HUDEP-2 (cell line): ENCODE measurements at regions not wholly inside any gene's neighbourhood (a gene's known extent, or its start where the extent isn't known, plus 50 kb on each side); places are given as distances from the start of the nearest gene placed in this dataset.

Experiments
- DNase-seq, 76 experiments: peaks; one replicate each; lab custom pipeline; 2025; ENCODE audit not compliant: unreplicated experiment in 76 of 76; lab: John Stamatoyannopoulos, UW

DNA sequence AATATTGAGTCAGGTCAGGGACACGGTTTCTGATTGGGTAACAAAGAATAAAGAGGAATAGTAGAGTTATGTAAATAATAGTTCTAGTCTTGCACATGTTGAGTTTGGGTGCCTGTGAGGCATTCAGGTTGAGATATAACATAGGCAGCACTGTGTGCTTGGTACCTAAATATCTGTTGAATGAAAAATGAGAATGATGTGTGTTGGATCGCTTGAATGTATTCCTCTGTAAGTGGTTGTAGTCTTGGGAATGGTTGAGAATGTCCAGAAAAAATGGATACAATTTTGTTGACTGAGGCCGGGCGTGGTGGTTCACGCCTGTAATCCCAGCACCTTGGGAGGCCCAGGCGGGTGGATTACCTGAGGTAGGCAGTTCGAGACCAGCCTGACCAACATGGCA, 116.3 kb upstream of the HNRNPU start:
- DNase-seq = no peak

DNA sequence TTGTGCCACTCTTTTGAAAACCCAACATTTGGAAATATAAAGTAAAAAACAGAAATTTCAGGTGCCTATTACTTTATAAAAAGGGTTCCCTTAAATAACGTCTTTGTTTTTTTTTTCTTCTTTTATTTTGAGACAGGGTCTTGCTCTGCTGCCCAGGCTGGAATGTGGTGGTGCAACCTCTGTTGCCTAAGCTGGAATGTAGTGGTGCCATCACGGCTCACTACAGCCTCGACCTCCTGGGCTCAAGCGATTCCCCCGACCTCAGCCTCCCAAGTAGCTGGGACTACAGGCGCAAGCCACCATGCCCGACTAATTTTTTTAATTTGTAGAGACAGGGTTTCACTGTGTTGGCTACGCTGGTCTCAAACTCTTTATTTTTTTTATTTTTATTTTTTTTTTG, 110.2 kb upstream of the HNRNPU start:
- DNase-seq = no peak

DNA sequence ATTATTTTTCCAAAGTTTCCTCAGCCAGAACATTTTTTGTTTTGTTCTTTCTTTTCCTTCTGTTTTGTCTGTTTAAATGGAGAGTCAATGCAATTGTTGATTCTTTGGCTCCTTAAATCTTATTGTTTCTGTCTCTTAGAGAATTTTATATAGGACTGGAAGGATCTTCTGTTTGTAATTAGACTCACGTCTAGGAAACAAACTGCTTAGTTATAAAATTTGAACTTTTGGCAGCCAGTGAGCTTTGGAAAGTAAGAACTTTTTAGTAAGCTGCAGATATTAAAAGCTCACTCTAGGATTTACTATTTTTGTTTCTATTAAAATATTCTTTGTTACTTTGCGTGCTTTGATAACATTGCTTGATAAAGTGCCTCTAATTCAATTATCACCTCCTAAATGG, 109.8 kb upstream of the HNRNPU start:
- no peak for DNase-seq

DNA sequence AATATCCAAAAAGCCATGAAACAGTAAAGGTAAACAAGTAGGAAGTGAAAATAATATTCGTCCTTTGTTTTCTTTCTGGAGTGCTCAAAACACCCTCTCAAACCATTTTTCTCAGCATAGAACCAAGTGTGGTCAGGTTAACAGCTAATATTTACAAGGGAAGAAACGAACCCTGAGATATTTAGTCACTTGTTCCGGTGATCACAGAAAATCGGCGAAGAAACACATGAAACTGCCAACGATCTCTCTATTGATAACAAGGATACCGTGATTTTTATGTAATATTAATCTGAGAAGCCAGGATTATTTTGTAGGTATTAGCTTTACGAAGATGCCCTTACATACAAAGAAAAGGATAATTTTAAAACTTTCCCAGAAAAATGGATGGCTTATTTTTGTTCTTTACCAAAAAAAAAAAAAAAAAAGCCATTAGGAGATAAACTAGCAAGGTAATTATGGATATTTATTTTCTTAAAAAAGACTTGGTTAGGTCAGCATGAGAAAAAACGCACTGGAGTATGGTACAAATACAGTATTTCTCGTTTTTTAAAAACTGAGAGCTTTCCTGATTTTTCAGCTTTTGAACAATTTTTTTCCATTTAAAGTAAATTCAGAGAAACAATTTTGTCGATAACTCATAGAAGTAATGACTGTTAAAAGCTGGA, 107.3 kb upstream of the HNRNPU start:
- peak in 5 of 76 experiments; percentile 21 to 71 (median 34) for DNase-seq

DNA sequence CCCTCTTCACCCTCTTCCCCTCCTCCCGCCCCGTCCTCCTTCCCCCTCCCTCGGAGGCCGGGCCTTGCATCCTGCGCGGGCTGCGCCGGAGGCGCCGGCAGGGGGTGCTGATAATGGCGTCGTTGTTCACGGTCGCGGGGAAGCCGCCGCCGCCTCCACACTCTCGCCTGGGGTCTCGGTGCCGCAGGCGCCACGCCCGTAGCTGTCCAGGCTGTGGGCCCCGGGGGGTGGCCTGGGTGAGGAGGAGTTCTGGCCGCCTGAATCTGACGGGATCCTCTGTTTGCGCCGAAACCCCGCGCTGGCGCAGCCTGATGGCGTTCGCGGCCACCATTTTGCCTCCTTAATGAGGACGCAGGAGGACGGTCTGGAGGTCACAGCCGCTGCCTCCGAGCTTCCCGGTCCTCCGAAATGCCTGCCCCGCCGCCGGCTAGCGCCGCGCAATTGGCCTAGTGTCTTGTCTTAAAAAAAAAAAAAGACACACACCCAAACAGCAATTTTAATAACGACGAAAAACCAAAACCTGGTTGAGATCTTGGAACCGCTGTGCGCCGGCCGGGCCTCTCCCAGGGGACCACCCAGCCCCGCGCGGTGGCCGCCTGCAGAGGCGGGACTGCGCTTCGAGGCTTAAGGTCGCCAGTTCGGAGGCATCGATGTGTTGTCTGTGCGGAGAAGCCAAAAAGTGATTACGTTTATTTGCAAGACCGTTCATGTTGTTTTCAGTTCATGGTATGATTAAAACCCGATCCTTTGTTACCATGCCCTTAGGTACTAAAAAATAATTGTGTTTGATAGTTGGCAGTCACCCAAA, 106.6 kb upstream of the HNRNPU start:
- peak in 75 of 76 experiments; percentile 29 to 95 (median 88) for DNase-seq

DNA sequence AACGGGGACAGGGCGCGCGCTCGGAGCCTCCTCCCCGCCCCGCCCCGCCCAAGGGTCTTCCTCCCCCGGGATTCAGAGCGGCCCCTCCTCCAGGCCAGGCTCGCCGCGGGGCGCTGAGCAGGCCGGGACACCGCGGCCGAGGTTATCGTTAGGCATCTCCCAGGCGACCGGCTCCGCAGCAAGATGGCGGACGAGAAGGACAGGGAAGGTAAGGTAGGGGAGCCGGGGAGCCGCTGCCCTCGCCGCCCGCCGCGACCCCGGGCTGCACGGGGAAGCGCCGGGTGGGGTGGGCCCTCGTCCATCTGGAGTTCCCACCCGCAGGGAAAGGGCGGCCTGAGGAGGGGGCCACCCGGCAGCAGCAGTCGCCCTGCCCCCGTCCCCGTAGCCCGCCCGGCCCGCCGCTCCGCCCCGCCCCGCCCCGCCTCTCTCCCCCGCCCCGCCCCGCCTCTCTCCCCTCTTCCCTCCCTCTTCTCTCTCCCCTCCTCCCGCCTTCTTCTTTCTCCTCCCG, 105.9 kb upstream of the HNRNPU start:
- peak in 53 of 76 experiments; percentile 4 to 82 (median 62) for DNase-seq

DNA sequence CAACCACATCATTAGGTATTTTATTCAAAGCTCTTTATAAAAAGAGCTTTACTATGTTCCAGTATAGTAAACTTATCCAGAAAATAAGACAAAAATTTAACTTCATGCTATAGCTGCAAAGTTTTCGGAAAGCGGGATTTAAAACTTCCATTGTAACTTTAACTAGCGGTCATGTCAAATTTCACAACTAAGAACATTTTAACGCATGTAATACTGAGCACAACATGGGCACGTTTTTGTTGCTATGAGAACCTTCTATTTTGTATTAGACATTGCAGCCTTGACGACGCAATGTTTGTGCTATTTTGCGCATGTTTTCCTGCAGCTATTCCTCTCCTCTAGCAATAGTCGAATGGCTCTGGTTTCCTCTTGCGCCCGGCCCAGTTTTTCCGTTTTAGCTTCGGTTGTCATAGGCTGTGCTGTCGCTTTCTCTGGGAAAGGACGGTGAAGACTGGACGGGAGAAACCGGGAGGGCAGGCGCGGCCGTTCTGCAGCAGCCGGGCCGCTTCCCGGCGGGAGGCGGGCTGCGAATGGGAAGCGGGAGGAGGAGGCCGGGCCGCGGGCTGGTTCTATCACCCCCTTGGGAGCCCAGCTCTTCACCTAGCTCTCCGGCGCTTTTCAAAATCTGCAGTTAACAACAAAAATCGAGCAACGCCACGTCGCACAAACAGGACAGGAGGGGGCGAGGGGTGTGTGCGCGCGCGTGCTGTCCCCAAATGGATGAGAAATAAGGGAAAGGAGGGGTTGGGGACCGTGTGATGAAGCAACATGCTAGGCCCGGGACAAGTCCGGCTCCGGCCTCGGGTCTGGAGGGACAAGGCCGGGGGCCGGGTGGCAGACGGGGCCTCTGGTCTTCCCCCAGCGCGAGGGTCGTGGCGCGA, 105.3 kb upstream of the HNRNPU start:
- peak in 47 of 76 experiments; percentile 4 to 77 (median 36) for DNase-seq

DNA sequence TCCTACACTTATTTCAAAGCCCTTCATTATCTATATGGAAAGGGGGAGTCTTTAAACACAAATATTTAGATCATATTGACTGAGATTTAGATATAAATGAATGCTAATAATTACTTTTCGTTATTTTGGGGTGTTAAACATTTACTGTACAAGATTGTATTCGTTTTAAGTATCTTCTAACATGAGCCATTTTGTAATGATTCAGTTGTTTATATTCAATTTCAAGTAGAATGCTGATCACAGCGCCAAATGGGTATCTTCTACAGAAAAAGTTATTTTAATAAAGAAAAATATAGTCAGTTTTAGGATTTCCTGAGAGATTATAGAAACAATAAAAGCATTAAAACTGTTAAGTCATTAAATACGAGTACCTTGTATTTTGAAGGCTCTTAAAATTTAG, 104.5 kb upstream of the HNRNPU start:
- no peak for DNase-seq

DNA sequence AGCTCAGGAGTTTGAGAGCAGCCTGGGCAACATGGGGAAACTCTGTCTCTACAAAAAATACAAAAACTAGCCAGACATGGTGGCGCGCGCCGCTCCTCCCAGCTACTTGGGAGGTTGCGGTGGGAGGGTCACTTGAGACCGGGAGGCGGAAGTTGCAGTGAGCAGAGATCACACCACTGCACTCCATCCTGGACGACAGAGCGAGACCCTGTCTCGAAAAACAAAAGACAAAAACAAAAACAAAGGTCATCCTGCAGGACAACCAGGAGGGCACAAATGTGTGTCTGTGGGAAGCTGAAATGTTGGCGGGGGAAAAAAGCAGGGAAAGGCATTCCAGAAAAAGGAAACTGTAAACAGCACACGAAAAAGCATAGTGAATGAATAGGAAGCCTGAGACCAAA, 104.1 kb upstream of the HNRNPU start:
- DNase-seq = no peak

DNA sequence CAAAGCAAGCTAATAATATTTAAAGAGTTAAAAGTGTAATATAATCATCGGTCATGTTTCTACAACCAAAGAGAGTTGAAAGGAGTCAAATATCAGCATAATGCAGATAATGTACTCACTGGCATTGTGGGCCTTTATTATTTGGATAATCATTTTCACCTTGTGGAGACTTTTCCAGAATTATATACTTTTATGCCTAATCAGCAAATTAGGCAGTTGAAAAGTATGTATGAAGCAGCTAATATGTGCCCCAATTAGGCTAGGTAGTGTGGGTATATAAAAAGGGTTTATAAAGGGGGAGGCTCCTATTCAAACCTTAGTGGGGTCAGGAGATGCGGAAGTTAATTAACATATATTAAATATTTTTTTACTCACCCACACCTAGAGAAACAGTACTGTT, 102.8 kb upstream of the HNRNPU start:
- DNase-seq = no peak

DNA sequence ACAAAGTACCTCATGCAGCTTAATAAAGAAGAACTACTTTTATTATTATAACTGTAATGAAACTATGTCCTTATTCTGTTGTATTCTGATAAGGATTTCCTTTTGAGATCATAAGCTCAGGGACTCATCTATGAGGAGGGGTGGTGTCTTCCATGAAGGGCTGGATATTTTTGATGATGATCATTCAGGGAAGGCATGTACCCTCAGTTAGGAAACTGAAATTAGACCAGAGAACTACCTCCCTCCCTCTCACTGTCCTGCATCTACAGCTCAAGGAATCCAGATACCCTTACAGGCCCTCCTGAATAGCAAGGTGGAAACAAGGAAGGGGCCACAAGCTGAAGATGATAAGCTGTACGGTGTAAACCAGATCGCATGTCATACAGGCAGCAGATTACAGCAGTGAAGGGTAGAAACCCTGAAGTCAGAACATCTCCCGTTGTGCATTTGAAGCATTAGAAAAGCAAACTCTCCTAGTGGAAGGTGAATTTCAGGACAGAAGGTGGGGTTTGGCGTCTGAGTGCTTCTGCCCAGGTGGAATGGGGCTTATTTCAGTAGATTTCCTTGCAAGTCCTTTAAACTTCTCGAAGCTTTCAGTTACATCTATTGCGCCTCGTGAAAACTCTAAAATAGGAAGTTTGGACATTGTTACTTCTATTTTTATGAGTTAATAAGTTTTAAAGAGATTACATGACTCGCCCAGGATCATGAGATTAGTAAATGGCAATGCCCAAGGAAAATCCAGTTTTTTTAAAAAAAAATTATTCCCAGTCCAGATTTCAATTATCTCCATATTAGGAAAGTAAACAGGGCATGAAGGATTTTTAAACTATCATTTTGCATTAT, 101.1 kb upstream of the HNRNPU start:
- DNase-seq = no peak

DNA sequence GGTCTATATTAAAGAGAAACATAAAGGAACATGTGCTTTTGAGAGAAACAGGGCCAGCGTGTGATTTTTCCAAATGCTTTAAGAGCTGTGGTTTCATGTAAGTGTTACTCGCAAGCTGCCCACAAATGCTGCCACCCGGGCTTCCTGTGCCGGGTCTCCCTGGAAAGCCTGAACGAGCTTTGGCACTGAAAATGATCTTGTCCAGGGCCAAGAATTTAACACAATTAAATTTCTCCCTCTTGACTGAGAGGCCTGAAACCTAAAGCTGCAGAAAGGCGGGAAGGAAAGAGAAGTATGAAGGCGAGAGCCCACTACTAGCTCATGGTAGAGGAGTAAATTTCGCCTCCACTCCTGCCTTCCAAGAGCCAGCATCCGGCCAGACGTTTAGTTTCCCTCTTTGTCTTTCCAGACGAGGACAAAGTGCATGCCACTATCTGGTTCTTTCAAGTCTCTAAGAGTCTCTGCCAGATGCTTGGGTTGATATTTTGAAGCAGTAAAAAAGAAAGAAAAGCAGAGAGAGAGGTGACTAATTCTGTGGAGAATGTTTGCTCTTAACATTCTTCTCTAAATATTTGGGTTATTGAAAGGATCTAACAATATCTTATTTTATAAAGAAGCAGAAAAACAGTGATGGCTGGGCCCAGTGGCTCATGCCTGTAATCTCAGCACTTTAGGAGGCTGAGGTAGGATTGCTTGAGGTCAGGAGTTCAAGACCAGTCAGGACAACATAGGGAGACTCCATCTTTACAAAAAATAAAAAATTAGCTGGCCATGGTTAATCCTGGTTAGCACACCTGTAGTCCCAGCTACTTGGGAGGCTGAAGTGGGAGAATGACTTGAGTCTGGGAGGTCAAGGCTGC, 100.0 kb upstream of the HNRNPU start:
- DNase-seq = no peak

DNA sequence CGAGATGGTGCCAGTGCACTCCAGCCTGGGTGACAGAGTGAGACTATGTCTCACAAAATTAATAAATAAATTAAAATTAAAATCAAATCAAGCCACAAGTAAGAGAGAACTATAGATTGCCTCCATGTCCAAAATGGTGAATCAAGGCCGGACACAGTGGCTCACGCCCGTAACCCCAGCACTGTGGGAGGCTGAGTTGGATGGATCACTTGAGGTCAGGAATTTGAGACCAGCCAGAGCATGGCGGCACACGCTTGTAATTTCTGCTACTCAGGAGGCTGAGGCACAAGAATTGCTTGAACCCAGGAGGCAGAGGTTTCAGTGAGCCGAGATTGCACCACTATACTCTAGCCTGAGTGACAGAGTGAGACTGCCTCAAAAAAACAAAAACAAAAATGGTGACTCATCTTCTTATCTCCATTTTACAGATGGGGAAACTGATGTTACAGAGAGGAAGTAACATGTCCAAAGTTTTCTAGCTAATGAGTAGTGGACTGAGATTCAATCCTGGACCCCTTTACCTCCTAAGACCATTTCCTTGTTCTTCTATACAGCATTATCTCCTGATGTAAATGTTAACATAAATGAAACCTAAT, 99.0 kb upstream of the HNRNPU start:
- no peak for DNase-seq

DNA sequence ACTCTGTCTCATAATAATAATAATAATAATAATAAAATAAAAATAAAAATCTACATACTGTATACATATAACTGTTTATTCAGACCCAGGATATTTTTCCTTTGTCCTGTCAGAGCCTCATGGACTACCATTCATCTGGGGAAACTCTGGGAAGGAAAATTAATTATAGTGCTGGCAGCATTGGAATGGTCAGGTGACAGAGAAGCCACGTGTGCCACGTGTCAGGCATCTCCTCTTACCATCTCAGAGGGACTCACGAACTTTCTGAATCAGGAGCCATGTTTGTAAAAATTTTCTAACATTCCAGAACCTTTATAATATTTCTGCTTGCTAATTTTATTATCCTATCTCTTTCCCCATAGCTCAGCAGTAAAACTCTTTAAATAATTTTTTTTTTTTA, 97.8 kb upstream of the HNRNPU start:
- no peak for DNase-seq

DNA sequence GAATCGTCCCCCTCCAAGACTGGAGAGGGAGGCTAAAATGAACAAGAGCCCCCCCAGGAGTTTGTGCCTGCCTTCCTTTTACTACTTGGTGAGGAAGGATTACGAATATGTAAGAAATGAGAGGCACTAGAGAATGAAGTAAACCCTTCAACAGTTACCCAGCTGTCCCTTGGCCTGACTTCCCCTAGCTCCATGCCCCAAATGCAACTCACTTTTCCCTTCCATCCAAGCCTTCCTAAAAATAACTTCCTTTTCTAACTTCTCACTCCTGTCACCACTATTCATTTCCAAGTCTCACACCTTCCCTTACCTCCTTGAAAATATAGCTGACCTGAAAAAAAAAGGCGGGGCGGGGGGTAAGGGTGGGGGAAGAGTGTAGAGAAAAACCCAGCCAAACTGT, 96.6 kb upstream of the HNRNPU start:
- no peak for DNase-seq

DNA sequence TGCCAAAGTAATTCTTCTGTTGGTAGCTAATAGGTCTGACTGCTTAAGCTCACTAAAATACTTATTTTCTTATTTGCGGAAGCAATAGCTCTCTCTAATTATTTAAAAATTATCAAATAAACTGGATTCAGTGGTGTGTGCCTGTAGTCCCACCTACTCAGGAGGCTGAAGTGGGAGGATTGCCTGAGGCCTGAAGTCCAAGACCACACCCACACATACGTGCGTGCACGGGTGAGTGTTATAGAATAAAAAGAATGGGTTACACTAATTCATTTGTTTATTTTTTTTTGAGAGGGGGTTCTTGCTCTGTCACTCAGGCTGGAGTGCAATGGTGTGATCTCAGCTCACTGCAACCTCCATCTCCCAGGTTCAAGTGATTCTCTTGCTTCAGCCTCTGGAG, 94.2 kb upstream of the HNRNPU start:
- DNase-seq = no peak

DNA sequence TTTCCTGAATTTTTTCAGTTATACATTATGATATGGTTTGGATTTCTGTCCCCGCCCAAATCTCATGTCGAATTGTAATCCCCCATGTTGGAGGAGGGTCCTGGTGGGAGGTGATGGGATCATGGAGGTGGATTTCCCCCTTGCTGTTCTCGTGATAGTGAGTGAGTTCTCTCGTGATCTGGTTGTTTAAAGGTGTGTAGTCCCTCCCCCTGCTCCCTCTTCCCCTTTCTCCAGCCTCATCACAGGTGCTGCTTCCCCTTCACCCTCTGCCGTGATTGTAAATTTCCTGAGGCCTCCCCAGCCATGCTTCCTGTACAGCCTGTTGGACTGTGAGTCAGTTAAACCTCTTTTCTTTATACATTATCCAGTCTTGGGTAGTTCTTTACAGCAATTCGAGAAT, 93.2 kb upstream of the HNRNPU start:
- no peak for DNase-seq

DNA sequence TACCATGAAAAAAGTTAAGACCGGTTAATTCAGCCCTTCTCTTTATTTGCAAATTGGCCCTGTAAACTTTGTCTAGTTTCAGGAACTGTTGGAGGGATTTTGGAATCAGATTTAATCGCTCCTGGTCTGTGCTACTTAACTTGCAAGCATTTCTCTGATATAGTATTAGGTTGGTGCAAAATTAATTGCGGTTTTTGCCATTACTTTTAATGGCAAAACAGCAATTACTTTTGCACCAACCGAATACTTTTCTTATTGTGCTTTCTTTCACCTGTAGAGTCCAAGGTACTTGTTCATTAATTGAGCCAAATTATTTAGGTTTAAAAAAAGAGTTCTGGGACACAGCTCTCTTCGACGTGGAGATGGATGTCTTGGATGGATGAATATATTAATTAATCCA, 92.8 kb upstream of the HNRNPU start:
- DNase-seq = no peak

DNA sequence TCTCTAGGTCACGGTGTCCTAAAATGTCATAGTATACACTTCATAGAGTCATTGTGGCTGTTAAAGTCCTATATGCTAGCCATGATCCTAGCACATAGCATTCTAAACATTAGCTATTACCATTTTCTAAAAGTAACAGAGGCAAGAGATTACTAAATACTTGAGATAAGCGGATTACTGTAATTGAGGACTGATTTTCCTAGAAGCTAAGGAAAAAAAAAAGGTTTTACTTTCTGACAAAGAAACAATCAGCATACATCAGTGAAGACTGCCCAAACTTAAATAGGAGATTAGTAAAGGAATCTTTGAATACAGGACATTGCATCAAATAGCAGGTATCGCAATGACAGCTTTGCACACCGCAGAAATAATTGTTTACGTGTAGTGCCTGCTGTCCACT, 91.3 kb upstream of the HNRNPU start:
- no peak for DNase-seq
